GM23338 (cell line): ENCODE measurements at regions not wholly inside any gene's neighbourhood (a gene's known extent, or its start where the extent isn't known, plus 50 kb on each side); places are given as distances from the start of the nearest gene placed in this dataset.

Experiments used
- ATAC-seq: fragments of 200-7000 bp; cut with Tn5 transposase; 3 replicates; pipeline ENCODE4 v1.9.1; 2020
- DNase-seq: peaks from one replicate; pipeline ENCODE4 v3.0.0-alpha.2; 2015; ENCODE audit warnings: low spot score
- H2AFZ ChIP-seq: fragments of 200-600 bp; sonication (generic); 2 replicates; pipeline ENCODE4 v1.8.0; 2016; ENCODE audit warnings: antibody characterized with exemption, mild to moderate bottlenecking, moderate library complexity
- H3F3A ChIP-seq: fragments of 200-600 bp; sonication (generic); replicated peaks from 2 replicates; pipeline ENCODE4 v1.8.0; 2017; ENCODE audit warnings: antibody characterized with exemption, mixed run types, low read depth
- H3K27ac ChIP-seq: fragments of 200-600 bp; sonication (generic); 2 replicates; pipeline ENCODE4 v1.6.1; 2016; ENCODE audit warnings: low read depth
- H3K27me3 ChIP-seq: fragments of 200-600 bp; sonication (generic); 2 replicates; pipeline ENCODE4 v1.8.0; 2016; ENCODE audit warnings: mild to moderate bottlenecking, mixed run types, moderate library complexity; ENCODE audit not compliant: insufficient read depth
- H3K36me3 ChIP-seq: fragments of 200-600 bp; sonication (generic); 2 replicates; pipeline ENCODE4 v1.8.0; 2016; ENCODE audit warnings: mild to moderate bottlenecking; ENCODE audit not compliant: insufficient read depth
- H3K4me1 ChIP-seq: fragments of 200-600 bp; sonication (generic); 2 replicates; pipeline ENCODE4 v1.8.0; 2016; ENCODE audit warnings: mild to moderate bottlenecking, moderate library complexity; ENCODE audit not compliant: insufficient read depth
- H3K4me2 ChIP-seq: fragments of 200-600 bp; sonication (generic); 2 replicates; pipeline ENCODE4 v1.7.1; 2017; ENCODE audit warnings: mixed run types
- H3K4me3 ChIP-seq: fragments of 200-600 bp; sonication (generic); 2 replicates; pipeline ENCODE4 v1.6.1; 2016; ENCODE audit warnings: mixed run types
- H3K79me2 ChIP-seq: fragments of 200-600 bp; sonication (generic); replicated peaks from 2 replicates; pipeline ENCODE4 v1.8.0; 2017; ENCODE audit warnings: mild to moderate bottlenecking; ENCODE audit not compliant: insufficient read depth
- H3K9me2 ChIP-seq: fragments of 200-600 bp; sonication (generic); 2 replicates; pipeline ENCODE4 v1.8.0; 2017; ENCODE audit not compliant: insufficient read depth
- H4K20me1 ChIP-seq: fragments of 200-600 bp; sonication (generic); replicated peaks from 2 replicates; pipeline ENCODE4 v1.8.0; 2017; ENCODE audit warnings: mild to moderate bottlenecking; ENCODE audit not compliant: insufficient read depth
- H3K27ac Mint-ChIP-seq: 2 replicates; pipeline ENCODE4 v1.8.0; 2020; ENCODE audit warnings: inconsistent platforms, mild to moderate bottlenecking, moderate library complexity, mixed read lengths
- H3K27me3 Mint-ChIP-seq: 3 replicates; pipeline ENCODE4 v1.8.0; 2022; ENCODE audit warnings: low read depth, mild to moderate bottlenecking, moderate library complexity, mixed read lengths, inconsistent platforms; ENCODE audit not compliant: insufficient read depth, poor library complexity
- H3K36me3 Mint-ChIP-seq: 3 replicates; pipeline ENCODE4 v1.8.0; 2021; ENCODE audit warnings: low read depth, mild to moderate bottlenecking, inconsistent platforms, moderate library complexity, mixed read lengths
- H3K4me1 Mint-ChIP-seq: 3 replicates; pipeline ENCODE4 v1.8.0; 2020; ENCODE audit warnings: mild to moderate bottlenecking, inconsistent platforms, mixed read lengths
- H3K4me3 Mint-ChIP-seq: 3 replicates; pipeline ENCODE4 v1.8.0; 2021; ENCODE audit warnings: moderate library complexity, mild to moderate bottlenecking, inconsistent platforms, mixed read lengths
- H3K9me3 Mint-ChIP-seq: 3 replicates; pipeline ENCODE4 v1.8.0; 2020; ENCODE audit warnings: moderate library complexity, mild to moderate bottlenecking, inconsistent platforms, mixed read lengths
- CREB1 ChIP-seq: fragments of 250-450 bp; sonication (Bioruptor Pico); IDR thresholded peaks from 2 replicates; pipeline ENCODE4 v1.5.0; 2020; ENCODE audit warnings: low read depth, mild to moderate bottlenecking, moderate library complexity
- EZH2 ChIP-seq: fragments of 200-600 bp; sonication (generic); IDR thresholded peaks from one replicate; pipeline ENCODE4 v1.8.0; 2017; ENCODE audit warnings: antibody characterized with exemption, mild to moderate bottlenecking, low read depth; ENCODE audit not compliant: unreplicated experiment
- EZH2phosphoT487 ChIP-seq: fragments of 200-600 bp; sonication (generic); IDR thresholded peaks from one replicate; pipeline ENCODE4 v1.8.1; 2018; ENCODE audit warnings: antibody characterized with exemption; ENCODE audit not compliant: unreplicated experiment
- JUNB ChIP-seq: IDR thresholded peaks from one replicate; pipeline ENCODE4 v1.6.1; 2016; ENCODE audit warnings: antibody characterized with exemption; ENCODE audit not compliant: unreplicated experiment
- NANOG ChIP-seq: IDR thresholded peaks from 2 replicates; pipeline ENCODE4 v1.6.1; 2016; ENCODE audit warnings: antibody characterized with exemption, borderline replicate concordance
- POLR2AphosphoS5 ChIP-seq: IDR thresholded peaks from 2 replicates; pipeline ENCODE4 v1.6.1; 2016; ENCODE audit warnings: antibody characterized with exemption, low read depth
- STAT1 ChIP-seq: IDR thresholded peaks from one replicate; pipeline ENCODE4 v1.6.1; 2016; ENCODE audit warnings: antibody characterized with exemption; ENCODE audit not compliant: unreplicated experiment
- ZNF114 ChIP-seq: fragments of 250-450 bp; sonication (Bioruptor Pico); IDR thresholded peaks from 2 replicates; pipeline ENCODE4 v1.5.0; 2020; ENCODE audit warnings: mild to moderate bottlenecking, moderate library complexity
- ZNF331 ChIP-seq: fragments of 250-450 bp; sonication (Bioruptor Pico); IDR thresholded peaks from 2 replicates; pipeline ENCODE4 v1.5.0; 2020; ENCODE audit warnings: low read depth, mild to moderate bottlenecking, moderate library complexity
- TF ChIP-seq, protein P1 (sequence below): IDR thresholded peaks from one replicate; pipeline ENCODE4 v1.6.1; 2018; ENCODE audit warnings: antibody characterized with exemption; ENCODE audit not compliant: unreplicated experiment
- TF ChIP-seq, protein P2 (sequence below): IDR thresholded peaks from 2 replicates; pipeline ENCODE4 v1.6.1; 2016; ENCODE audit warnings: antibody characterized with exemption

DNA sequence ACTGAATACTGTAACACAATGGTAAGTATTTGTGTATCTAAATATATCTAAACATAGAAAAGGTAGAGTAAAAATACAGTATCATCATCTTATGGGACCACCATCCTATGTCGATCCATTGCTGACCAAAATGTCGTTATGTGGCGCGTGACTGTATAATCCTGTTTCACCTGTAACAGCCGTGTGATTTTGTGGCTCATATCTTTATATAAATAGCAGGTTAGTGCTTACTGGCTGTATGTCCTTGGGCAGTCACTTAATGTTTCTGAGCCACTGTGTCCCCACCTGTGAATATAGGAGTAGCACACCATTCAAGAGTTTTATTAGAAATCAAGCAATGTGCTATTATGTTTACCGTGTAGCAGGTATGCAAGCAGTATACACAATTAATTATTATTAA is 226.2 kb upstream of the FAT1 start (continued):
- TF ChIP-seq, protein P1, sequence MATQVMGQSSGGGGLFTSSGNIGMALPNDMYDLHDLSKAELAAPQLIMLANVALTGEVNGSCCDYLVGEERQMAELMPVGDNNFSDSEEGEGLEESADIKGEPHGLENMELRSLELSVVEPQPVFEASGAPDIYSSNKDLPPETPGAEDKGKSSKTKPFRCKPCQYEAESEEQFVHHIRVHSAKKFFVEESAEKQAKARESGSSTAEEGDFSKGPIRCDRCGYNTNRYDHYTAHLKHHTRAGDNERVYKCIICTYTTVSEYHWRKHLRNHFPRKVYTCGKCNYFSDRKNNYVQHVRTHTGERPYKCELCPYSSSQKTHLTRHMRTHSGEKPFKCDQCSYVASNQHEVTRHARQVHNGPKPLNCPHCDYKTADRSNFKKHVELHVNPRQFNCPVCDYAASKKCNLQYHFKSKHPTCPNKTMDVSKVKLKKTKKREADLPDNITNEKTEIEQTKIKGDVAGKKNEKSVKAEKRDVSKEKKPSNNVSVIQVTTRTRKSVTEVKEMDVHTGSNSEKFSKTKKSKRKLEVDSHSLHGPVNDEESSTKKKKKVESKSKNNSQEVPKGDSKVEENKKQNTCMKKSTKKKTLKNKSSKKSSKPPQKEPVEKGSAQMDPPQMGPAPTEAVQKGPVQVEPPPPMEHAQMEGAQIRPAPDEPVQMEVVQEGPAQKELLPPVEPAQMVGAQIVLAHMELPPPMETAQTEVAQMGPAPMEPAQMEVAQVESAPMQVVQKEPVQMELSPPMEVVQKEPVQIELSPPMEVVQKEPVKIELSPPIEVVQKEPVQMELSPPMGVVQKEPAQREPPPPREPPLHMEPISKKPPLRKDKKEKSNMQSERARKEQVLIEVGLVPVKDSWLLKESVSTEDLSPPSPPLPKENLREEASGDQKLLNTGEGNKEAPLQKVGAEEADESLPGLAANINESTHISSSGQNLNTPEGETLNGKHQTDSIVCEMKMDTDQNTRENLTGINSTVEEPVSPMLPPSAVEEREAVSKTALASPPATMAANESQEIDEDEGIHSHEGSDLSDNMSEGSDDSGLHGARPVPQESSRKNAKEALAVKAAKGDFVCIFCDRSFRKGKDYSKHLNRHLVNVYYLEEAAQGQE = no peak
- no peak for TF ChIP-seq STAT1
- TF ChIP-seq, protein P2, sequence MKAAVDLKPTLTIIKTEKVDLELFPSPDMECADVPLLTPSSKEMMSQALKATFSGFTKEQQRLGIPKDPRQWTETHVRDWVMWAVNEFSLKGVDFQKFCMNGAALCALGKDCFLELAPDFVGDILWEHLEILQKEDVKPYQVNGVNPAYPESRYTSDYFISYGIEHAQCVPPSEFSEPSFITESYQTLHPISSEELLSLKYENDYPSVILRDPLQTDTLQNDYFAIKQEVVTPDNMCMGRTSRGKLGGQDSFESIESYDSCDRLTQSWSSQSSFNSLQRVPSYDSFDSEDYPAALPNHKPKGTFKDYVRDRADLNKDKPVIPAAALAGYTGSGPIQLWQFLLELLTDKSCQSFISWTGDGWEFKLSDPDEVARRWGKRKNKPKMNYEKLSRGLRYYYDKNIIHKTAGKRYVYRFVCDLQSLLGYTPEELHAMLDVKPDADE = no peak
- TF ChIP-seq EZH2phosphoT487 = no peak
- TF ChIP-seq ZNF331 = no peak
- no peak for TF ChIP-seq POLR2AphosphoS5
- no peak for TF ChIP-seq ZNF114 (CRISPR knock-in tag)

DNA sequence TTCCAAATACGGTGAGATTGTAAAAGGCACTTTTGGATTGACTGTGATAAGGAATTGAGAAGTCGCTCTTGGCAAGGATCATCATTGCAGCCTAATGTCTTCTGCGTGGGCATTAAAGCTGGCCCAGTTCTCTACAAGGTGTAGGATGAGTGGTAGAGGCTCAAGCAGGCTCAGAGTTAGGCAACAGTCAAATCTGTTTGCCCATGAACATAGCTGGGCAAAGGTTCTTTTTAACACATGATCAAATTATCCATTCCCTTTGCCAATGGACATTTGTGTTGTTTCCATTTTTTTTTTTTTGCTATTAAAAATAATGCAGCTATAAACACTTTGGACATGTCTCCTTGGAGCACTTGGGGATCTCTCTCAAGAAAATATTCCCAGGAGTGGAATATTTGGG is 229.1 kb upstream of the FAT1 start:
- H3K9me3 Mint-ChIP-seq = no peaks in the 10 kb centered on the region
- H3K4me1 ChIP-seq = peaks cover 4% of the 10 kb centered on the region
- DNase-seq = no peak
- TF ChIP-seq, protein P2 = no peak
- no peaks in the 10 kb centered on the region for H3K79me2 ChIP-seq
- H3F3A ChIP-seq = no peaks in the 10 kb centered on the region
- H3K9me2 ChIP-seq = no peaks in the 10 kb centered on the region
- H3K36me3 ChIP-seq = no peaks in the 10 kb centered on the region
- H3K27ac ChIP-seq = no peak overlapping the region
- H3K27ac Mint-ChIP-seq = no peak overlapping the region
- H3K4me3 ChIP-seq = no peak overlapping the region
- H3K4me1 Mint-ChIP-seq = peaks cover 6% of the 10 kb centered on the region
- no peaks in the 10 kb centered on the region for H3K27me3 ChIP-seq
- H3K4me3 Mint-ChIP-seq = no peak overlapping the region
- no peaks in the 10 kb centered on the region for H3K36me3 Mint-ChIP-seq
- H3K4me2 ChIP-seq = no peak overlapping the region
- no peak overlapping the region for H2AFZ ChIP-seq
- ATAC-seq = no peak
- H3K27me3 Mint-ChIP-seq = peaks cover 3% of the 10 kb centered on the region
- H4K20me1 ChIP-seq = no peaks in the 10 kb centered on the region

DNA sequence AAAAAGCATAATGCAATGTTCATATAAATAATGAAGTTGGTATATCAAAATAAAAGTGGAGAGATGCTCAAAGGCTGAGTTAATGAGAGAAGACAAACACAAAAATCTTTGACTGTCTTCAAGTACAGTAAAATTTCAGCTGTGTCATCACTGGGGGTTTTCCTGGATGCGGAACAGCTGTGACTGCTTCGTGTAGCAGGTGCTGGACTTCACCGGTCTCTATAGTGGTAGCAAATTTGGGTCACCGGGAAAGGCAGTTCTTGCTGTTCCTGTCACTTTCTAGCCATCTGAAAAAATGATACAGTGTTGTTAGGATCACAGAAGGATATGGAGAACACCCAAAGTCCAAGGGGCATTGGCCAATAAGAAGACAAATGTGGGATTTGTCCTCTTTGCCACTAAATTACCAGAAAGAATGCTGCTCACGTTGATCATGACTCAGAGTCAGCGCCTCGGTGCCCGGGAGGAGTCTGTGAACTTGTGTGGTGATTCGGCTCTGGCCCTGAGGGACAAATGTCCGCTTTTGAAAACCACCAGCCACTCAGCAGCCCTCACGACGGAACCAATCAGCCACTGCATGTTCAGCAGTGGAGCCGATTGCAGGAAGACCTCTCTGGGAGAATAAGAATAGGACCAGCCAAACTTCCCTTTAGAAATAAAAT is 230.1 kb upstream of the FAT1 start:
- Histone ChIP-seq H2AFZ (no peak overlapping the region), H3K9me2 (no peaks in the 10 kb centered on the region), H3F3A (no peaks in the 10 kb centered on the region), H3K27ac (no peak overlapping the region), H3K79me2 (no peaks in the 10 kb centered on the region), H3K27me3 (no peaks in the 10 kb centered on the region), H3K4me1 (peaks cover 4% of the 10 kb centered on the region), H3K4me3 (no peak overlapping the region), H3K36me3 (no peaks in the 10 kb centered on the region), H4K20me1 (no peaks in the 10 kb centered on the region), H3K4me2 (no peak overlapping the region)
- no peak overlapping the region; the same call in 1 of the 2 replicates for H3K27ac Mint-ChIP-seq
- no peaks in the 10 kb centered on the region for H3K36me3 Mint-ChIP-seq
- H3K27me3 Mint-ChIP-seq = peaks cover 3% of the 10 kb centered on the region
- H3K4me3 Mint-ChIP-seq = no peak overlapping the region
- ATAC-seq (no peak), DNase-seq (no peak)
- no peaks in the 10 kb centered on the region for H3K9me3 Mint-ChIP-seq
- H3K4me1 Mint-ChIP-seq = peaks cover 2% of the 10 kb centered on the region; the same call in 2 of the 3 replicates
- TF ChIP-seq ZNF331 (no peak), EZH2 (no peak), CREB1 (CRISPR knock-in tag) (no peak), EZH2phosphoT487 (no peak), ZNF114 (CRISPR knock-in tag) (no peak), NANOG (no peak), JUNB (no peak)
